ENCODE measurements at regions not wholly inside any gene's neighbourhood (a gene's known extent, or its start where the extent isn't known, plus 50 kb on each side); places are given as distances from the start of the nearest gene placed in this dataset.

GRCh38 chr11:116130122-116130521 lies 625.9 kb upstream of the CADM1 start:
- Histone ChIP-seq H3K4me2 (ENCODE audit: insufficient read depth, low read length, poor library complexity, severe bottlenecking) (no peak overlapping the region), H3K4me3 (ENCODE audit: low read length in 2 of 2) (no peak overlapping the region), H3K36me3 (replicated peaks in 1 of 2; ENCODE audit: control insufficient read depth in 2 of 2, insufficient read depth in 2 of 2, low read length in 2 of 2) (no peaks in the 10 kb centered on the region), H2BK12ac (ENCODE audit: low read length) (no peak overlapping the region), H3K27ac (replicated peaks; ENCODE audit: low read length) (no peak overlapping the region), H2BK15ac (ENCODE audit: low read length) (no peak overlapping the region), H3K79me1 (ENCODE audit: low read depth, low read length) (no peaks in the 10 kb centered on the region), H3K27me3 (ENCODE audit: control insufficient read depth in 3 of 3, insufficient read depth in 3 of 3, low read depth in 1 of 3, low read length in 3 of 3) (peaks cover 0 to 6% (median 0%) of the 10 kb centered on the region in 3 experiments), H4K8ac (ENCODE audit: low read depth, low read length) (no peak overlapping the region), H3K18ac (ENCODE audit: low read length) (no peak overlapping the region), H2AFZ (ENCODE audit: low read length) (no peak overlapping the region), H3K23ac (ENCODE audit: low read depth, low read length, poor library complexity) (no peak overlapping the region), H2AK5ac (ENCODE audit: low read depth, low read length) (no peak overlapping the region), H3K14ac (ENCODE audit: low read length) (no peak overlapping the region), H3K4me1 (ENCODE audit: control insufficient read depth in 2 of 2, insufficient read depth in 1 of 2, low read depth in 1 of 2, low read length in 2 of 2) (peaks cover 14 to 18% of the 10 kb centered on the region in 2 donors), H3K4ac (ENCODE audit: low read length) (no peak overlapping the region), H4K91ac (ENCODE audit: low read depth, low read length, poor library complexity) (no peak overlapping the region), H3K9me3 (replicated peaks in 1 of 2; ENCODE audit: control insufficient read depth in 2 of 2, insufficient read depth in 1 of 2, low read depth in 1 of 2, low read length in 2 of 2) (no peaks in the 10 kb centered on the region), H2BK120ac (ENCODE audit: low read depth, low read length) (no peak overlapping the region), H2BK5ac (ENCODE audit: low read length) (no peak overlapping the region), H3K9ac (ENCODE audit: low read depth, low read length, poor library complexity) (no peak overlapping the region)
- WGBS, 2 donors (ENCODE audit: extremely low coverage in 2 of 2, insufficient read length in 2 of 2, insufficient replicate concordance in 1 of 2) = no CpG with 5 or more reads among the region's 6 CpGs
- DNase-seq (ENCODE audit: low spot score) = no peak

DNA sequence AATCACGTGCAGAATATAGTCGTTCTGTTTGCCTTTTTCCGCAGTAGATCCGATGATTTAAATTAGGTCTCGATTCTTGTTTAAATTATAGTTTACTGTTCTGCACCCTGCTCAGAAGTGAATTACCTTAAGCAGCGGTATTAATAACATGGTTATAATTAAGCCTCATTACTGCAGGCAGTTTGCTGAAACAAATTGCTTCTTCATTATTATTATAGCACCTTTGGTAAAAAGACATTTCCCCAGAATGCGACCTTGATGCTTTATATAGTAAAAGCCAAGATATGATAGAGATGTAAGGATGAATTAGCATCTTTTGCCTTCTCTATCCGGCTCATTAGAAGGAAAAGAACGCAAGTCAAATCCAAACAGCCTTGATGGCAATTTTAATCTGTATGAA lies 625.2 kb upstream of the CADM1 start:
- Histone ChIP-seq H4K8ac (ENCODE audit: low read depth, low read length) (no peak overlapping the region), H4K91ac (ENCODE audit: low read depth, low read length, poor library complexity) (no peak overlapping the region), H2AFZ (ENCODE audit: low read length) (no peak overlapping the region), H3K27ac (replicated peaks; ENCODE audit: low read length) (no peak overlapping the region), H3K23ac (ENCODE audit: low read depth, low read length, poor library complexity) (no peak overlapping the region), H2BK120ac (ENCODE audit: low read depth, low read length) (no peak overlapping the region), H3K36me3 (replicated peaks in 1 of 2; ENCODE audit: control insufficient read depth in 2 of 2, insufficient read depth in 2 of 2, low read length in 2 of 2) (no peaks in the 10 kb centered on the region), H3K79me1 (ENCODE audit: low read depth, low read length) (no peaks in the 10 kb centered on the region), H3K4me2 (ENCODE audit: insufficient read depth, low read length, poor library complexity, severe bottlenecking) (no peak overlapping the region), H3K4ac (ENCODE audit: low read length) (no peak overlapping the region), H2AK5ac (ENCODE audit: low read depth, low read length) (no peak overlapping the region), H3K14ac (ENCODE audit: low read length) (no peak overlapping the region), H3K9ac (ENCODE audit: low read depth, low read length, poor library complexity) (no peak overlapping the region), H2BK12ac (ENCODE audit: low read length) (no peak overlapping the region), H3K9me3 (replicated peaks in 1 of 2; ENCODE audit: control insufficient read depth in 2 of 2, insufficient read depth in 1 of 2, low read depth in 1 of 2, low read length in 2 of 2) (no peaks in the 10 kb centered on the region), H3K27me3 (ENCODE audit: control insufficient read depth in 3 of 3, insufficient read depth in 3 of 3, low read depth in 1 of 3, low read length in 3 of 3) (peaks cover 0 to 9% (median 0%) of the 10 kb centered on the region in 3 experiments), H2BK15ac (ENCODE audit: low read length) (no peak overlapping the region), H3K4me3 (ENCODE audit: low read length in 2 of 2) (no peak overlapping the region), H3K4me1 (ENCODE audit: control insufficient read depth in 2 of 2, insufficient read depth in 1 of 2, low read depth in 1 of 2, low read length in 2 of 2) (peaks cover 14 to 18% of the 10 kb centered on the region in 2 donors), H2BK5ac (ENCODE audit: low read length) (no peak overlapping the region), H3K18ac (ENCODE audit: low read length) (no peak overlapping the region)
- DNase-seq (ENCODE audit: low spot score) = no peak
- no CpG with 5 or more reads among the region's 9 CpGs for WGBS, 2 donors (ENCODE audit: extremely low coverage in 2 of 2, insufficient read length in 2 of 2, insufficient replicate concordance in 1 of 2)

GRCh38 chr11:116126562-116126961 lies 622.3 kb upstream of the CADM1 start:
- Histone ChIP-seq H3K18ac (ENCODE audit: low read length) (no peak overlapping the region), H3K4me1 (ENCODE audit: control insufficient read depth in 2 of 2, insufficient read depth in 1 of 2, low read depth in 1 of 2, low read length in 2 of 2) (peaks cover 2 to 4% of the 10 kb centered on the region in 2 donors), H3K9ac (ENCODE audit: low read depth, low read length, poor library complexity) (no peak overlapping the region), H2BK5ac (ENCODE audit: low read length) (no peak overlapping the region), H2BK12ac (ENCODE audit: low read length) (no peak overlapping the region), H3K23ac (ENCODE audit: low read depth, low read length, poor library complexity) (no peak overlapping the region), H4K91ac (ENCODE audit: low read depth, low read length, poor library complexity) (no peak overlapping the region), H2AFZ (ENCODE audit: low read length) (peak overlapping the region; percentile 37), H3K79me1 (ENCODE audit: low read depth, low read length) (no peaks in the 10 kb centered on the region), H3K14ac (ENCODE audit: low read length) (no peak overlapping the region), H3K36me3 (replicated peaks in 1 of 2; ENCODE audit: control insufficient read depth in 2 of 2, insufficient read depth in 2 of 2, low read length in 2 of 2) (no peaks in the 10 kb centered on the region), H3K4me3 (ENCODE audit: low read length in 2 of 2) (no peak overlapping the region), H4K8ac (ENCODE audit: low read depth, low read length) (no peak overlapping the region), H3K27ac (replicated peaks; ENCODE audit: low read length) (no peak overlapping the region), H3K9me3 (replicated peaks in 1 of 2; ENCODE audit: control insufficient read depth in 2 of 2, insufficient read depth in 1 of 2, low read depth in 1 of 2, low read length in 2 of 2) (no peaks in the 10 kb centered on the region), H2BK15ac (ENCODE audit: low read length) (no peak overlapping the region), H2BK120ac (ENCODE audit: low read depth, low read length) (no peak overlapping the region), H2AK5ac (ENCODE audit: low read depth, low read length) (no peak overlapping the region), H3K4ac (ENCODE audit: low read length) (no peak overlapping the region), H3K27me3 (ENCODE audit: control insufficient read depth in 3 of 3, insufficient read depth in 3 of 3, low read depth in 1 of 3, low read length in 3 of 3) (peaks cover 0 to 9% (median 0%) of the 10 kb centered on the region in 3 experiments), H3K4me2 (ENCODE audit: insufficient read depth, low read length, poor library complexity, severe bottlenecking) (no peak overlapping the region)
- no peak for DNase-seq (ENCODE audit: low spot score)
- no CpG with 5 or more reads among the region's 3 CpGs for WGBS, 2 donors (ENCODE audit: extremely low coverage in 2 of 2, insufficient read length in 2 of 2, insufficient replicate concordance in 1 of 2)

GRCh38 chr11:116124922-116125714 lies 620.9 kb upstream of the CADM1 start:
- no peak for DNase-seq (ENCODE audit: low spot score)
- H3K14ac ChIP-seq (ENCODE audit: low read length) = no peak overlapping the region
- H3K23ac ChIP-seq (ENCODE audit: low read depth, low read length, poor library complexity) = no peak overlapping the region
- H4K91ac ChIP-seq (ENCODE audit: low read depth, low read length, poor library complexity) = no peak overlapping the region
- H4K8ac ChIP-seq (ENCODE audit: low read depth, low read length) = peak overlapping the region; percentile 4
- H2BK15ac ChIP-seq (ENCODE audit: low read length) = peak overlapping the region; percentile 3
- peak overlapping the region; percentile 90 for H2AK5ac ChIP-seq (ENCODE audit: low read depth, low read length)
- H3K4me2 ChIP-seq (ENCODE audit: insufficient read depth, low read length, poor library complexity, severe bottlenecking) = no peak overlapping the region
- no peak overlapping the region for H2BK120ac ChIP-seq (ENCODE audit: low read depth, low read length)
- no peak overlapping the region for H3K4me3 ChIP-seq (ENCODE audit: low read length in 2 of 2)
- no peaks in the 10 kb centered on the region for H3K79me1 ChIP-seq (ENCODE audit: low read depth, low read length)
- peaks cover 2 to 4% of the 10 kb centered on the region in 2 donors for H3K4me1 ChIP-seq (ENCODE audit: control insufficient read depth in 2 of 2, insufficient read depth in 1 of 2, low read depth in 1 of 2, low read length in 2 of 2)
- peak overlapping the region; percentile 86 for H3K18ac ChIP-seq (ENCODE audit: low read length)
- peaks cover 0 to 9% (median 0%) of the 10 kb centered on the region in 3 experiments for H3K27me3 ChIP-seq (ENCODE audit: control insufficient read depth in 3 of 3, insufficient read depth in 3 of 3, low read depth in 1 of 3, low read length in 3 of 3)
- WGBS, 2 donors (ENCODE audit: extremely low coverage in 2 of 2, insufficient read length in 2 of 2, insufficient replicate concordance in 1 of 2) = no CpG with 5 or more reads among the region's 9 CpGs
- H3K36me3 ChIP-seq (replicated peaks in 1 of 2; ENCODE audit: control insufficient read depth in 2 of 2, insufficient read depth in 2 of 2, low read length in 2 of 2) = no peaks in the 10 kb centered on the region
- no peak overlapping the region for H2BK5ac ChIP-seq (ENCODE audit: low read length)
- no peaks in the 10 kb centered on the region for H3K9me3 ChIP-seq (replicated peaks in 1 of 2; ENCODE audit: control insufficient read depth in 2 of 2, insufficient read depth in 1 of 2, low read depth in 1 of 2, low read length in 2 of 2)
- no peak overlapping the region for H2BK12ac ChIP-seq (ENCODE audit: low read length)
- no peak overlapping the region for H3K9ac ChIP-seq (ENCODE audit: low read depth, low read length, poor library complexity)
- no peak overlapping the region for H2AFZ ChIP-seq (ENCODE audit: low read length)
- H3K4ac ChIP-seq (ENCODE audit: low read length) = no peak overlapping the region
- no peak overlapping the region for H3K27ac ChIP-seq (replicated peaks; ENCODE audit: low read length)

Measured in neuronal stem cell (in vitro differentiated cells).